GM06990 (cell line): ENCODE measurements at regions not wholly inside any gene's neighbourhood (a gene's known extent, or its start where the extent isn't known, plus 50 kb on each side); places are given as distances from the start of the nearest gene placed in this dataset.

ENCODE experiments used
- DNase-seq: peaks from one replicate; pipeline ENCODE4 v3.0.0-alpha.2; 2011; ENCODE audit not compliant: insufficient read length; ENCODE audit errors: extremely low read depth
- H3K27me3 ChIP-seq: replicated peaks from 2 replicates; pipeline ENCODE4 v1.6.0; 2011; ENCODE audit warnings: low read length; ENCODE audit not compliant: control insufficient read depth, insufficient read depth
- H3K36me3 ChIP-seq: 2 replicates; pipeline ENCODE4 v1.5.1; 2011; ENCODE audit warnings: low read length; ENCODE audit not compliant: control insufficient read depth, insufficient read depth
- H3K4me3 ChIP-seq: replicated peaks from 2 replicates; pipeline ENCODE4 v1.5.1; 2011; ENCODE audit warnings: low read depth, mild to moderate bottlenecking, control low read depth, low read length
- CTCF ChIP-seq: IDR thresholded peaks from 2 replicates; pipeline ENCODE4 v1.5.1; 2011; ENCODE audit warnings: low read length, control low read depth, mild to moderate bottlenecking, inconsistent platforms; ENCODE audit not compliant: insufficient read depth, poor library complexity, severe bottlenecking

- no peak for DNase-seq
- Histone ChIP-seq H3K36me3 (no peaks in the 10 kb centered on the region), H3K27me3 (no peaks in the 10 kb centered on the region; the same call in 1 of the 2 replicates), H3K4me3 (no peak overlapping the region)
- TF ChIP-seq CTCF, result no peak
Observed at GRCh38 chr15:62901909-62902546, 140.5 kb upstream of the TPM1 start.

- H3K36me3 ChIP-seq, result no peaks in the 10 kb centered on the region
- DNase-seq, result no peak
- no peaks in the 10 kb centered on the region; the same call in 1 of the 2 replicates for H3K27me3 ChIP-seq
- no peak overlapping the region for H3K4me3 ChIP-seq
- no peak for TF ChIP-seq CTCF
Observed at GRCh38 chr15:62902821-62903220, 139.7 kb upstream of the TPM1 start.

GRCh38 chr15:62903437-62903836, 139.1 kb upstream of the TPM1 start:
- no peak for TF ChIP-seq CTCF
- no peaks in the 10 kb centered on the region; the same call in 1 of the 2 replicates for H3K27me3 ChIP-seq
- H3K36me3 ChIP-seq, result no peaks in the 10 kb centered on the region
- no peak overlapping the region for H3K4me3 ChIP-seq
- no peak for DNase-seq

GRCh38 chr15:62904041-62904910, 138.3 kb upstream of the TPM1 start:
- DNase-seq, result no peak
- no peak for TF ChIP-seq CTCF
- Histone ChIP-seq H3K36me3 (no peaks in the 10 kb centered on the region), H3K4me3 (no peak overlapping the region), H3K27me3 (peaks cover 2% of the 10 kb centered on the region; the same call in 1 of the 2 replicates)

GRCh38 chr15:62906627-62907026, 135.9 kb upstream of the TPM1 start:
- Histone ChIP-seq H3K36me3 (no peaks in the 10 kb centered on the region), H3K27me3 (peaks cover 2% of the 10 kb centered on the region), H3K4me3 (no peak overlapping the region)
- no peak for TF ChIP-seq CTCF
- no peak for DNase-seq
